Gastroesophageal sphincter (tissue), 3 donors: ENCODE measurements at regions not wholly inside any gene's neighbourhood (a gene's known extent, or its start where the extent isn't known, plus 50 kb on each side); places are given as distances from the start of the nearest gene placed in this dataset.

Experiments
- EP300 ChIP-seq: sonication (generic); formaldehyde crosslinking; IDR thresholded peaks from one replicate; pipeline ENCODE4 v1.6.1; 2017; ENCODE audit warnings: antibody characterized with exemption, mild to moderate bottlenecking
- POLR2A ChIP-seq, 2 donors: fragments of 450-650 bp; IDR thresholded peaks; one replicate each; pipeline ENCODE4 v1.6.1; 2017; ENCODE audit warnings: antibody characterized with exemption in 2 of 2, mild to moderate bottlenecking in 2 of 2, moderate library complexity in 1 of 2
- POLR2AphosphoS5 ChIP-seq: sonication (generic); formaldehyde crosslinking; IDR thresholded peaks from one replicate; pipeline ENCODE4 v1.6.1; 2017; ENCODE audit warnings: antibody characterized with exemption
- TF ChIP-seq, protein P1 (sequence below), 4 experiments: fragments of 200-600 bp in 2 of 4; fragments of 450-650 bp in 2 of 4; sonication (generic) in 1 of 4; IDR thresholded peaks; one replicate each; pipeline ENCODE4 v1.5.1; 2017 to 2019; ENCODE audit warnings: antibody characterized with exemption in 4 of 4, mild to moderate bottlenecking in 2 of 4, moderate library complexity in 2 of 4

DNA sequence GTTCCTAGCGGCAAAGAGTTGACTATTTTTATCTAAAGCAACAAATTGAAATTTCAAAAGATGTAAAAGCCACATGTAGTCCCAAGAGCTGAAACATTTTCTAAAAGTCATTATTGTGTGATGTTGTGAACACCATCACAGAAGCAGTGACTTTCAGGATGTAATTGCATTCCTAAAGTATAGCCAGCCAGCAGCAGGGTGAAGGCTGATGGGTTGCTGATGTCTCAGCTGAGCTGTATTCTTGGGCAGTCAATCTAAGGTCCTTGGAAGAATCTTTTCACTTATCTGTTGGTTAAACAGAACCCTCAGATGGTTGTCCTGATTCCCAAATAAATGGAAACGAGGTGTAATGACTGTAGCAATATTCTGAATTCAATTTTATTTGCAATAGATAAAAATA, 237.4 kb upstream of the WWC1 start:
- TF ChIP-seq, protein P1, sequence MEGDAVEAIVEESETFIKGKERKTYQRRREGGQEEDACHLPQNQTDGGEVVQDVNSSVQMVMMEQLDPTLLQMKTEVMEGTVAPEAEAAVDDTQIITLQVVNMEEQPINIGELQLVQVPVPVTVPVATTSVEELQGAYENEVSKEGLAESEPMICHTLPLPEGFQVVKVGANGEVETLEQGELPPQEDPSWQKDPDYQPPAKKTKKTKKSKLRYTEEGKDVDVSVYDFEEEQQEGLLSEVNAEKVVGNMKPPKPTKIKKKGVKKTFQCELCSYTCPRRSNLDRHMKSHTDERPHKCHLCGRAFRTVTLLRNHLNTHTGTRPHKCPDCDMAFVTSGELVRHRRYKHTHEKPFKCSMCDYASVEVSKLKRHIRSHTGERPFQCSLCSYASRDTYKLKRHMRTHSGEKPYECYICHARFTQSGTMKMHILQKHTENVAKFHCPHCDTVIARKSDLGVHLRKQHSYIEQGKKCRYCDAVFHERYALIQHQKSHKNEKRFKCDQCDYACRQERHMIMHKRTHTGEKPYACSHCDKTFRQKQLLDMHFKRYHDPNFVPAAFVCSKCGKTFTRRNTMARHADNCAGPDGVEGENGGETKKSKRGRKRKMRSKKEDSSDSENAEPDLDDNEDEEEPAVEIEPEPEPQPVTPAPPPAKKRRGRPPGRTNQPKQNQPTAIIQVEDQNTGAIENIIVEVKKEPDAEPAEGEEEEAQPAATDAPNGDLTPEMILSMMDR (IDR thresholded peaks at IDR 0.05) = no peak
- TF ChIP-seq EP300 (no peak), POLR2A (IDR thresholded peaks at IDR 0.05) (no peak), POLR2AphosphoS5 (no peak)
